ENCODE measurements at regions not wholly inside any gene's neighbourhood (a gene's known extent, or its start where the extent isn't known, plus 50 kb on each side); places are given as distances from the start of the nearest gene placed in this dataset.
"Not testable (repeated sequence)": the region's sequence is repeated elsewhere in the genome, so short reads cannot be mapped to it uniquely, and the experiment has no call there.

DNA sequence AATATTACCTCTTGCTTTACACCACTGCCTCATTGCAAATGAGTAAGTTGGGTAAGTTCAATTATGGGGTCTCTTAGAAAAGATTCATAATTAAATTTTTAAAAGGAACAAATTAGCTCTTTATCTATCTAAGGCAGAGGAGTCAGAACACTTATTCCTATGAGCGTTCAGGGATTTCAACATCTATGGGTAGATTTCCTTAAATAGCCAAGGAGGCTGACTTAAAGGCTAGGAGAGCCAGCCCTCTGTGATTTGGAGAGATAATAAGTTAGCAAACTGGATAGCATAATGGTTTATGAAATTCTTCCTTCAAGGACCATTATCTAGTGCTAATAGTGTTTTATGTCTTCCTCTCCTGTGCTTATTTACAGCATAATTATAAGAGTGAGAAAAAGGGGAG is 387.7 kb downstream of the STK39 start:
- Mint-ChIP-seq H3K9me3 (no peaks in the 10 kb centered on the region), H3K27ac (no peak overlapping the region), H3K4me3 (no peak overlapping the region), H3K36me3 (no peaks in the 10 kb centered on the region), H3K4me1 (no peaks in the 10 kb centered on the region), H3K27me3 (no peaks in the 10 kb centered on the region)
- ATAC-seq (ENCODE audit: low read depth in 2 of 2) (no peak), DNase-seq (no peak)

DNA sequence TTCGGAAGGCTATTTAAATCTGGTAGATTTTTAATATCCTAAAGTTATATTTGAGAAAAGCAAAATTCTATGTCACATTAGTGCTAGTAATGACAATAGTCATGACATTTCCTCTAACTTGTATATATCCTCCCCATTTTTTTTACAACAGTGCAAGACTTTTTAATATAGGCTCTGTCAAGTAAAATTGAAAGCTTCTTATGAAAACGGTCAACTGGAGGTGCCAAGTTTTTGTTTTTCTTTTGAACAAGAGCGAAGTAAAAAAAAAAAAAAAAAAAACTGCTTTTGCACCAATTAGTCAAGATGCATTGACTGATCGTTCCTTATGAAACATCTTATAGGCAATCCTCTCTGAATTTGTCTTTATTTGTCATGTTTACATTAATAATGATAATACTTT is 389.3 kb downstream of the STK39 start:
- no peaks in the 10 kb centered on the region for H3K27me3 Mint-ChIP-seq
- no peaks in the 10 kb centered on the region for H3K9me3 Mint-ChIP-seq
- H3K4me1 Mint-ChIP-seq: no peaks in the 10 kb centered on the region
- H3K36me3 Mint-ChIP-seq: no peaks in the 10 kb centered on the region
- no peak overlapping the region for H3K27ac Mint-ChIP-seq
- H3K4me3 Mint-ChIP-seq: no peak overlapping the region
- DNase-seq: no peak
- no peak for ATAC-seq (ENCODE audit: low read depth in 2 of 2)

DNA sequence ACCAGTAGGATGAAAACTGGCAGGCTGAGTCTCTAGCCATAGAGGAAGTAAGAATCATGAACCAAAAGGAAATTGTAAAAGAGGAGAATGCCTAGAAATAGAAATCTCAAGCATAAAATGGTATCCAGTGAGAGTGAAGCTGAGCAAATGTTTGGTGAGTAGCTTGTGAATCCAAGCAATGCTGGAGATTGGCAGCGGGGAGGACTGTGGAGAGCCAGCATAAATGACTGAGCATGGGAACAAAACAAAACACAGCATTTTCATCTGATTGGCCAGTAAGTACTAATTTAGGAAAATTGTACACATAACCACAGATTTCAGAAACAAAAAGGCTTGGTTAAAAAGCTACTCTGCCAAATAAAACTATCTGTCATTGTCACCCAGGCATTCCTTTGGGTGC is 390.0 kb downstream of the STK39 start:
- Mint-ChIP-seq H3K4me3 (no peak overlapping the region), H3K27me3 (no peaks in the 10 kb centered on the region), H3K27ac (no peak overlapping the region), H3K36me3 (no peaks in the 10 kb centered on the region), H3K9me3 (no peaks in the 10 kb centered on the region), H3K4me1 (no peaks in the 10 kb centered on the region)
- ATAC-seq (ENCODE audit: low read depth in 2 of 2) (no peak), DNase-seq (no peak)

DNA sequence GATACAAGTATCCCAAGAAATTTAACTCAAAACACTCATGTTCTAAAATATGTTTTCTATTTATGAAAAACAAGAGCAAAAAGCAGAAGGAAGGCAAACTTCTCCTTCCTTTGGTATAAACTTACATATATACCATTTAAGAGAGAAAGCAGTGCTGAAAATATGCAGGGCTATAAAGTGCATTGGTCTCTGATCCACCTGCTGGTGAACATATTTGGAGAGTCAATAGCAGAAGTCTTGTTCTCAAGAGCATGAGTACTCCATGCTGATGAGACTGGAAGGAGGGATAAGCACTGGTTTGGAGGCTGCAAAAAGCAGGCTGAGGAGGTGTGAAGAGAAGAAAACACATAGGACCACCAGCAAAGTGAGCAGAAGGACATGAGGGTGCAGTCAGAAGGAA is 391.2 kb downstream of the STK39 start:
- H3K4me3 Mint-ChIP-seq: no peak overlapping the region
- no peaks in the 10 kb centered on the region for H3K4me1 Mint-ChIP-seq
- DNase-seq (no peak), ATAC-seq (ENCODE audit: low read depth in 2 of 2) (no peak)
- no peaks in the 10 kb centered on the region for H3K9me3 Mint-ChIP-seq
- H3K27ac Mint-ChIP-seq: no peak overlapping the region
- no peaks in the 10 kb centered on the region for H3K36me3 Mint-ChIP-seq
- no peaks in the 10 kb centered on the region for H3K27me3 Mint-ChIP-seq

DNA sequence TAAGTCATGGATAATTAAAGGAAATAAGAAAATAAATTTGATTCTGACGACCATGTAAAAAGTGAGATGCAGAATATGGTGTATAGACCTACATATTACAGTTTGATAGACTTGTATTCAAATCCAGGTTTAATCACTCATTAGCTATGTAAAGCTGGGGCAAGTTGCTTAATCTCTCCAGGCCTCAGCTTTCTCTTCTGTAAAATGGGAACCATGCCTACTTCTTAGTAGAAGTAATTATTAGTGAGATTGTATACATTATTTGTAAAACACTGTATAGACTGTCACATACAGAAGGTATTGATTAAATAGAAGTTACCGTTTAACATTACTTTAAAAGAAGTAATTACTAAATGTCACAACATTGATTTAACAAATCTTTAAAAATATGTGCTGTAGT is 392.2 kb downstream of the STK39 start:
- H3K9me3 Mint-ChIP-seq: no peaks in the 10 kb centered on the region
- ATAC-seq (ENCODE audit: low read depth in 2 of 2) (no peak), DNase-seq (no peak)
- H3K4me3 Mint-ChIP-seq: no peak overlapping the region
- H3K36me3 Mint-ChIP-seq: no peaks in the 10 kb centered on the region
- H3K27ac Mint-ChIP-seq: no peak overlapping the region
- no peaks in the 10 kb centered on the region for H3K27me3 Mint-ChIP-seq
- H3K4me1 Mint-ChIP-seq: no peaks in the 10 kb centered on the region

DNA sequence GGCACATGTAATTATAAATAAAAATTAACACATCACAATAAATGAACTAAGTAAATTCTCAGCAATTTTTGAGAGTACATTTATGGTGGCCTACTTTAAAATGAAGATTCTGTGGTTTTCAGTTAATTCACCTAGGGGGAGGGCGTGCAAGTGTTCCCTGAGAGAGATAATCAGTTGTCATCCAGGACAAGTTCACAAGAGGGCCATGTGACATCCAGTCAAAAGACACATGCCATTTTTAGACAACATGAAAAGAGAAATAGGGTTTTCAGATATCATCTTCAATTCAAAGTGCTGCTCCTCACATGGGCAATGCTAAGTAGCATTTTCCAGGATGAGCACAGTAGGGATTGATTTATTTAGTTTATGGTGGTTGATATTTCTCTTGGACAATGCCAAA is 393.7 kb downstream of the STK39 start:
- H3K27me3 Mint-ChIP-seq: peaks cover 0 to 4% (median 4%) of the 10 kb centered on the region in 3 donors
- no peak overlapping the region for H3K27ac Mint-ChIP-seq
- H3K9me3 Mint-ChIP-seq: peaks cover 0 to 4% (median 0%) of the 10 kb centered on the region in 7 donors
- ATAC-seq (ENCODE audit: low read depth in 2 of 2) (no peak), DNase-seq (no peak)
- H3K4me3 Mint-ChIP-seq: no peak overlapping the region
- H3K36me3 Mint-ChIP-seq: no peaks in the 10 kb centered on the region
- H3K4me1 Mint-ChIP-seq: no peaks in the 10 kb centered on the region

DNA sequence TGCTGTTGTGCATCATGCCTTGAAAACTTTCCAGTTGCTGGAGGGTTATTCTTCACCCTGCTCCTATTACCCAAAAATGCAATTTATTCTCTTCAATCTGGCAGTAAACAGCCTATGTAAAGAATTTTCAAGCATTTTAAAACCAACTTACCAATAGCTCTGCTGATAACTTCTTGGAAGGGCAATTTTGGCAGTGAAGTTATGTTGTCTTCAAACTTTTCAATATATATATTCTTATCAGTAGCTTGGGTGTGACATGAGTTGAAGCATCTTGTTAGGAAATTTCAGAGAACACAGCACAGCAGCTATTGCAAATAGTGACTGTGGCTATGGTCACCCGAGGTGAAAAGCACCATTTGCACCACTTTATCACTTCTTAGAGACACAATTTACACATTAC is 395.5 kb downstream of the STK39 start:
- ATAC-seq (ENCODE audit: low read depth in 2 of 2) (no peak), DNase-seq (no peak)
- H3K27me3 Mint-ChIP-seq: peaks cover 0 to 6% (median 4%) of the 10 kb centered on the region in 3 donors
- H3K4me1 Mint-ChIP-seq: no peaks in the 10 kb centered on the region
- H3K27ac Mint-ChIP-seq: no peak overlapping the region
- no peak overlapping the region for H3K4me3 Mint-ChIP-seq
- H3K36me3 Mint-ChIP-seq: no peaks in the 10 kb centered on the region
- H3K9me3 Mint-ChIP-seq: peaks cover 0 to 9% (median 0%) of the 10 kb centered on the region in 7 donors

DNA sequence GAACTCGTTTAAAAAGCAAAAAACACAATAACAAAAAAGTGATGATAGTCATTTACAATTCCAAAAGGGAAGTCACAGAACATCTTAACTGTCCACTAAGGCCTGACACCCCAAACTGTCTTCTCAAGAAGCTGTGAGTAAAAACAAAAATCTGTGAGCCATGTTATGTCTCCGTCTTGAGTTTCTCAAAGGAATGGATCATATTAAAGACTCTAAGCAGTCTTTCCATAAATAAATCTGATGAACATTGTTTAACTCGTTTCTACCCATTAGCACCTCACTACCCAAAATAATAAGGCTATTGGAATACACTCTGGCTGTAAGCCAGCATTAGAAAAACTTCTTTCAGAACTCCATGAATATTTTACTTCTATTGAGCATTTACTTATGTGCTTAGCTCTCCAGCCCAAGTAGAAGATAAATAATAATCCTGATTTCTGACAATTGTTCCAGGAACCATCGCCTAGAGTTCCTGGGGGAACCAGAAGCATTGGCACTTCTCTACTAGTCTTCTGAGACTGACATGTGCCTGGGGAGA is 396.0 kb downstream of the STK39 start:
- H3K9me3 Mint-ChIP-seq: peaks cover 0 to 9% (median 0%) of the 10 kb centered on the region in 7 donors
- no peaks in the 10 kb centered on the region for H3K4me1 Mint-ChIP-seq
- H3K36me3 Mint-ChIP-seq: no peaks in the 10 kb centered on the region
- H3K4me3 Mint-ChIP-seq: no peak overlapping the region
- no peak for ATAC-seq (ENCODE audit: low read depth in 2 of 2)
- no peak for DNase-seq
- peaks cover under 1 to 6% (median 4%) of the 10 kb centered on the region in 3 donors for H3K27me3 Mint-ChIP-seq
- no peak overlapping the region for H3K27ac Mint-ChIP-seq

DNA sequence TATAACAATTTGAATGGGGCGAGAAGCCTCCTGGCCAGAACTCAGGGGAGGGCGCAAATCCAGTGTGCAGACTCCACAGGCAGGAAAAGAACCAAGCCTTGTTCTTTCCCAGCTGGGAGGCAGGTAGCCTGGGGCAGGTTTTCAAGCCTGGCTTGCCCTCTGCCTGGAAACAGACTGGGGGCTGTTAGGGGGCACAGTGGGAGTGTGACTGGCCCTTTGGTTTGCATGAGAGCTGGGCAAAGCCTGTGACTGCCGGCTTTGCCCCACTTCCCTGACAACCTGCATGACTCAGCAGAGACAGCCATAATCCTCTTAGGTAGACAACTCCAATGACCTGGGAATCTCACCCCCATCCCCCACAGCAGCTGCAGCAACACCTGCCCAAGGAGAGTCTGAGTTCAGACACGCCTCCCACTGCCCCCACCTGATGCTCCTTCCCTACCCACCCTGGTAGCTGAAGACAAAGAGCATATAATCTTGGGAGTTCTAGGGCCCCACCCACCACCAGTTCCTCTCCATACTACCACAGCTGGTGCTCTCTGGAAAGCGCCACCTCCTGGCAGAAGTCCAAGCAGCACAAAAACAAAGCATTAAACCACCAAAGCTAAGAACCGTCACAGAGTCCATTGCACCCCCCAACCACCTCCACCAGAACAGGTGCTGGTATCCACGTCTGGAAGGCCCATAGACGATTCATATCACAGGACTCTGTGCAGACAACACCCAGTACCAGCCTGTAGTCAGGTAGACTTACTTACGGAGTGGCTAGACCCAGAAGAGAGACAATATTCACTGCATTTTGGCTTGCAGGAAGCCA is 402.5 kb downstream of the STK39 start:
- peaks cover 15 to 26% (median 26%) of the 10 kb centered on the region in 3 donors for H3K27me3 Mint-ChIP-seq
- ATAC-seq (ENCODE audit: low read depth in 2 of 2): no peak
- H3K27ac Mint-ChIP-seq: no peak overlapping the region

DNA sequence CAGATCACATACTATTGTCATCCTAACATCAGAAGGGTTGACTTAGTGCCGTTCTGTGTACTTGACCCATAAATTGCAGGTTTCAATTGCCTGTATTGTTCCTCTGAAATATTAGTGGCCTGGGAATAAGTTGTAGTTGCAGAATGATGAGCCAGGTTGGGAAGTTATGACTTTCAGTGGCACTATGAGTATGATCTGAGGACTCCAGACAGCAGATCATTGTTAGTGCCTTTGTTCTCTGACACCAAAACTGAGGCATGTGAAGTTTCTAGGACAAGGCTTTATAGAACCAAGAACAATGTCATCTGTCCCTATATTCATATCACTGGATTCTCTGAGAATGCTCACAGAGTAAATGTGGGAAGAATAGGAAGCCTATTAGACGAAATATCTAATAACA is 403.7 kb downstream of the STK39 start:
- no peaks in the 10 kb centered on the region for H3K4me1 Mint-ChIP-seq
- DNase-seq: no peak
- H3K27ac Mint-ChIP-seq: no peak overlapping the region
- ATAC-seq (ENCODE audit: low read depth in 2 of 2): no peak
- no peak overlapping the region for H3K4me3 Mint-ChIP-seq
- H3K36me3 Mint-ChIP-seq: no peaks in the 10 kb centered on the region
- peaks cover 0 to 7% (median 0%) of the 10 kb centered on the region in 7 donors for H3K9me3 Mint-ChIP-seq
- peaks cover 11 to 26% (median 22%) of the 10 kb centered on the region in 3 donors for H3K27me3 Mint-ChIP-seq

More for the DNA sequence above, 402.5 kb downstream of the STK39 start:
- DNase-seq: no peak
- no peaks in the 10 kb centered on the region for H3K36me3 Mint-ChIP-seq
- peaks cover 0 to 9% (median 0%) of the 10 kb centered on the region in 7 donors for H3K9me3 Mint-ChIP-seq
- H3K4me1 Mint-ChIP-seq: no peaks in the 10 kb centered on the region
- H3K4me3 Mint-ChIP-seq: no peak overlapping the region

DNA sequence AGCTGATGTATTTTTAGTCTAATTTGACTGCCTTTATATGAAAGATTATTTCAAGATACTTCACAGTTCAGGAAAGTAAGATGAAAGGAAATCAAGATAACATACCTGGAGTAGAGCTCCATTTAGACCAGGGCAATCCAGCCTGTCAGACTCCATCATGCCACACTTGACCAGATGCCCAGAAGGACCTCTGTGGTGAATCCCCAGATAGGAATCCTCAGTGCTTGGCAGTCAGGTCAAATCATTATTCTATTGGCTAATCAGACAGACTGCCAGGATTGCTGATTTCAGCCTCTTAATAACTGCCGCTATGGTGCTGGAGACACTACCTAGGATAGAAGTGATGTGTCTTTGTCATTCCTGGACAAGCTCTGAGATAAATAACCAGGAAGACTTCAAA is 404.2 kb downstream of the STK39 start:
- H3K4me3 Mint-ChIP-seq: no peak overlapping the region
- H3K36me3 Mint-ChIP-seq: no peaks in the 10 kb centered on the region
- H3K27ac Mint-ChIP-seq: no peak overlapping the region
- ATAC-seq (ENCODE audit: low read depth in 2 of 2) (no peak), DNase-seq (no peak)
- peaks cover 0 to 4% (median 0%) of the 10 kb centered on the region in 7 donors for H3K9me3 Mint-ChIP-seq
- no peaks in the 10 kb centered on the region for H3K4me1 Mint-ChIP-seq
- peaks cover 11 to 26% (median 20%) of the 10 kb centered on the region in 3 donors for H3K27me3 Mint-ChIP-seq

DNA sequence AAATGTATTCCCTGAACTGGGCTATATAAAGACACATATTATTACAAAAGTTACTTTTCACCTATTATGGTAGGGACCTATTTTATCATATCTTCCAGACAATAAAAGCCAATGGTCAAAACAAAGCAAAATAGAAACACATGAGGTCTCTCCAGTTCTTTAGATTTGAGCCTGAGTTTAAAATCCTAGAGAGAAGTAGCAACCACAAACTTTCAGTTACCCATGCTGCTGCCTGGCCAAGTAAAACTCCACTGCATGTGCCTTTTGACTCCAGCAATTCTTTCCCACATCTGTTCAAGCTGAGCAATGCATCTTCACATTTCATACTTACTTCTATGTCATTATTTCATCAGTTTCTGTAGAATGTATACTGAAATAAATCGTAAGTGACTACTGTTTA is 405.3 kb downstream of the STK39 start:
- no peak for ATAC-seq (ENCODE audit: low read depth in 2 of 2)

DNA sequence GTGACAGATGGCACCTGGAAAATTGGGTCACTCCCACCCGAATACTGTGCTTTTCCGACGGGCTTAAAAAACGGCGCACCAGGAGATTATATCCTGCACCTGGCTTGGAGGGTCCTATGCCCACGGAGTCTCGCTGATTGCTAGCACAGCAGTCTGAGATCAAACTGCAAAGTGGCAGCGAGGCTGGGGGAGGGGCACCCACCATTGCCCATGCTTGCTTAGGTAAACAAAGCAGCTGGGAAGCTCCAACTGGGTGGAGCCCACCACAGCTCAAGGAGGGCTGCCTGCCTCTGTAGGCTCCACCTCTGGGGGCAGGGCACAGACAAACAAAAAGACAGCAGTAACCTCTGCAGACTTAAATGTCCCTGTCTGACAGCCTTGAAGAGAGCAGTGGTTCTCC is 412.1 kb downstream of the STK39 start:
- H3K36me3 Mint-ChIP-seq; H3K4me3 Mint-ChIP-seq; H3K9me3 Mint-ChIP-seq; DNase-seq; H3K27ac Mint-ChIP-seq; ATAC-seq (ENCODE audit: low read depth in 2 of 2); H3K4me1 Mint-ChIP-seq; H3K27me3 Mint-ChIP-seq: not testable (repeated sequence)

More for the DNA sequence above, 405.3 kb downstream of the STK39 start:
- Mint-ChIP-seq H3K27me3 (peaks cover 11 to 26% (median 20%) of the 10 kb centered on the region in 3 donors), H3K27ac (no peak overlapping the region), H3K9me3 (peaks cover 0 to 2% (median 0%) of the 10 kb centered on the region in 7 donors), H3K36me3 (no peaks in the 10 kb centered on the region), H3K4me1 (no peaks in the 10 kb centered on the region), H3K4me3 (no peak overlapping the region)
- DNase-seq: no peak

DNA sequence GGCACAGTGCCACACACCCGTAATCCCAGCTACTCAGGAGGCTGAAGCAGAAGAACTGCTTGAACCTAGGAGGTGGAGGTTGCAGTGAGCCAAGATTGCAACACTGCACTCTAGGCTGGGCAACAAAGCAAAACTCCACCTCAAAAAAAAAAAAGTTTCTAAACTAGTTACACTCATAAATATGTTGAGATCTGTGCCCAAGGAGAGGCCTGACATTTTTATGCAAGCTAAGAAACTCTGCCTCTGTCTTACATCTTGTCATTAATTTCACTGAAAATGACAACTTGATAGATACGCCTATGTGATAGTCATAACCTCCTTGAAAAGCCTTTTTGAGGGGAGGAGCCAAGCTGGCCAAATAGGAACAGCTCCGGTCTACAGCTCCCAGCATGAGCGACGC is 412.7 kb downstream of the STK39 start:
- H3K4me3 Mint-ChIP-seq: no peak overlapping the region
- H3K27ac Mint-ChIP-seq: no peak overlapping the region
- no peaks in the 10 kb centered on the region for H3K4me1 Mint-ChIP-seq
- DNase-seq (no peak), ATAC-seq (ENCODE audit: low read depth in 2 of 2) (no peak)
- peaks cover 8 to 11% (median 11%) of the 10 kb centered on the region in 3 donors for H3K27me3 Mint-ChIP-seq
- H3K36me3 Mint-ChIP-seq: no peaks in the 10 kb centered on the region
- peaks cover 0 to 5% (median 3%) of the 10 kb centered on the region in 7 donors for H3K9me3 Mint-ChIP-seq

All from naive B cell (primary cell).